Astrocyte (in vitro differentiated cells and primary cell): ENCODE measurements at regions not wholly inside any gene's neighbourhood (a gene's known extent, or its start where the extent isn't known, plus 50 kb on each side); places are given as distances from the start of the nearest gene placed in this dataset.
"Not testable (repeated sequence)": the region's sequence is repeated elsewhere in the genome, so short reads cannot be mapped to it uniquely, and the experiment has no call there.

Source experiments
- DNase-seq: peaks from one replicate; pipeline ENCODE4 v3.0.0-alpha.2; 2010; ENCODE audit warnings: low read depth
- FAIRE-seq: peaks from 2 replicates; lab custom pipeline; 2011; peaks lifted over from hg19 to GRCh38; lab: Jason Lieb, UNC
- H2AFZ ChIP-seq: 2 replicates; pipeline ENCODE4 v1.6.0; 2012; ENCODE audit warnings: low read depth, low read length, inconsistent platforms
- H3K27ac ChIP-seq: 2 replicates; pipeline ENCODE4 v1.5.1; 2011; ENCODE audit warnings: low read depth, low read length, inconsistent platforms
- H3K27me3 ChIP-seq: 2 replicates; pipeline ENCODE4 v1.6.0; 2011; ENCODE audit warnings: low read length, inconsistent platforms; ENCODE audit not compliant: insufficient read depth
- H3K36me3 ChIP-seq: 2 replicates; pipeline ENCODE4 v1.5.1; 2011; ENCODE audit warnings: low read length, inconsistent platforms; ENCODE audit not compliant: insufficient read depth
- H3K4me1 ChIP-seq: 2 replicates; pipeline ENCODE4 v1.5.1; 2011; ENCODE audit warnings: low read length, inconsistent platforms; ENCODE audit not compliant: insufficient read depth
- H3K4me2 ChIP-seq: 2 replicates; pipeline ENCODE4 v1.6.0; 2012; ENCODE audit warnings: low read length, inconsistent platforms
- H3K4me3 ChIP-seq: 2 replicates; pipeline ENCODE4 v1.5.1; 2011; ENCODE audit warnings: low read depth, mild to moderate bottlenecking, low read length, inconsistent platforms; ENCODE audit not compliant: insufficient read depth
- H3K79me2 ChIP-seq: 2 replicates; pipeline ENCODE4 v1.6.0; 2012; ENCODE audit warnings: mild to moderate bottlenecking, low read length, inconsistent platforms; ENCODE audit not compliant: insufficient read depth
- H3K9ac ChIP-seq: 2 replicates; pipeline ENCODE4 v1.6.0; 2012; ENCODE audit warnings: mild to moderate bottlenecking, low read length, inconsistent platforms
- H3K9me3 ChIP-seq: 2 replicates; pipeline ENCODE4 v1.5.1; 2012; ENCODE audit warnings: low read depth, mild to moderate bottlenecking, low read length, inconsistent platforms; ENCODE audit not compliant: insufficient read depth
- H4K20me1 ChIP-seq: 2 replicates; pipeline ENCODE4 v1.6.0; 2012; ENCODE audit warnings: low read length, inconsistent platforms; ENCODE audit not compliant: insufficient read depth
- H3K27ac Mint-ChIP-seq: one replicate; pipeline ENCODE4 v1.8.0; 2021; ENCODE audit warnings: mild to moderate bottlenecking, mixed read lengths; ENCODE audit not compliant: unreplicated experiment
- H3K27me3 Mint-ChIP-seq: one replicate; pipeline ENCODE4 v1.8.0; 2021; ENCODE audit warnings: low read depth, mixed read lengths; ENCODE audit not compliant: unreplicated experiment
- H3K36me3 Mint-ChIP-seq: one replicate; pipeline ENCODE4 v1.8.0; 2021; ENCODE audit warnings: low read depth, mixed read lengths; ENCODE audit not compliant: unreplicated experiment
- H3K4me1 Mint-ChIP-seq: one replicate; pipeline ENCODE4 v1.8.0; 2021; ENCODE audit warnings: low read depth, mixed read lengths; ENCODE audit not compliant: unreplicated experiment
- H3K4me3 Mint-ChIP-seq: one replicate; pipeline ENCODE4 v1.8.0; 2021; ENCODE audit warnings: mild to moderate bottlenecking, moderate library complexity, mixed read lengths; ENCODE audit not compliant: unreplicated experiment
- H3K9me3 Mint-ChIP-seq: one replicate; pipeline ENCODE4 v1.8.0; 2021; ENCODE audit warnings: mild to moderate bottlenecking, mixed read lengths; ENCODE audit not compliant: unreplicated experiment
- EZH2 ChIP-seq: IDR thresholded peaks from 2 replicates; pipeline ENCODE4 v1.6.1; 2012; ENCODE audit warnings: mild to moderate bottlenecking, low read length, inconsistent platforms; ENCODE audit not compliant: insufficient read depth
- TF ChIP-seq, protein P1 (sequence below): IDR thresholded peaks from 2 replicates; pipeline ENCODE4 v1.5.1; 2011; ENCODE audit warnings: low read depth, mild to moderate bottlenecking, inconsistent platforms, low read length, moderate library complexity; ENCODE audit not compliant: insufficient read depth

DNA sequence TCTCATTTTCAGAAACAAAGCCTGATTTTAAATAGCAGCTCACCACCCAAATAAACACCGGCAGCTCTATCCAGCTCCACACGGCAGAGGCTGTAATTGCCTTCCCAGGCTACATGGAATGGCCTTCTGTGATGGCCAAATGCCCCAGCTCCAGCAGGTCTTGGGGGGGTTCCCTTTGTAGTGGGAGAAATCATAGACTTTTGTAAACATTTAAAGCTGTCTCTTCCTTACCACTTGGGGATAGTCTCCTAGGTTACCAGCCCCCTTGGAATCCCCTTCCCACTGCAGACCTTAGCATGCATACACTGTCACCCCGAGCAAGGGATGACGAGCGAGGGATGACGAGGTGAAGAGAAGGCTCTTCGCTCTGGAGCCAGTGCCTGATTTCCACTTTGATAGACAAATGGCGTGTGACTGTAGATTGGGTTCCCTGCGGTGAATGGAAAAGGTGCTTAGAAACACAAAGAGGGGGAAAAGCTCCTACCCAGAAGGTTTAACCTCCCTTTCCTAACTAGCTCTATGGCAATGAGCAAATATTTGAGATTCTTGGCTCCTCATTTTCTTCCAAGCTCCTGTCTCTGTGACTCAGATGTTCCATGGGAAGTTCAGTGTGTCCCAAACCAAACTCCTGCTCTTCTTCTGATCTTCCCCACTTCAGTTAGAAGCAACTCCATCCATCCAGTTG is 108.0 kb upstream of the CADM1 start:
- H3K27ac ChIP-seq, result no peak overlapping the region
- H3K4me1 Mint-ChIP-seq, result peaks cover 55% of the 10 kb centered on the region

DNA sequence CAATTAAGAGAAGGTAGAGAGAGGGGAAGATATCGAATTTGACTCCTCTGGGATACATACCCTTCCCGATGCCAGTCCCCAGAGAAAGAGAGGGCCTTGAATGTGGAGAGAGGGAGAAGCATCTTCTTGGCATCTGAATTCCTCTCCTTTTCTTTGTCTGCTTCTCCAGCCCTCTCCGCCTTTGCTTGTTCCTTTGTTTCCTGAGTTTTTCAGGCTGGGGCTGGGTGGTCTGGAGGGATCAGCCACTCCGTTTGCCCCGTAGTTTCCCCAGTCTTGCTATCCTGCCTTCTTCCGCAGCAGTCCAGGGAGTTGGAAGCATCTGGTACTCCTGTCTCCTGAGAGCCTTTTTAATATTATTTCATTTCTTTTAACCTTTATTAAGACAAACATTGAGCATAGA is 107.1 kb upstream of the CADM1 start:
- H3K36me3 ChIP-seq, result no peaks in the 10 kb centered on the region
- H3K4me1 ChIP-seq, result peaks cover 30% of the 10 kb centered on the region
- no peaks in the 10 kb centered on the region for H3K9me3 ChIP-seq
- no peaks in the 10 kb centered on the region for H3K9me3 Mint-ChIP-seq
- H3K4me3 ChIP-seq, result no peak overlapping the region
- no peak overlapping the region for H3K9ac ChIP-seq
- peaks cover 57% of the 10 kb centered on the region for H3K4me1 Mint-ChIP-seq
- H3K36me3 Mint-ChIP-seq, result no peaks in the 10 kb centered on the region
- no peak overlapping the region for H3K27ac Mint-ChIP-seq
- H2AFZ ChIP-seq, result no peak overlapping the region
- H3K27me3 ChIP-seq, result peaks cover 7% of the 10 kb centered on the region
- no peaks in the 10 kb centered on the region for H3K79me2 ChIP-seq
- no peak overlapping the region for H3K27ac ChIP-seq
- TF ChIP-seq, protein P1, sequence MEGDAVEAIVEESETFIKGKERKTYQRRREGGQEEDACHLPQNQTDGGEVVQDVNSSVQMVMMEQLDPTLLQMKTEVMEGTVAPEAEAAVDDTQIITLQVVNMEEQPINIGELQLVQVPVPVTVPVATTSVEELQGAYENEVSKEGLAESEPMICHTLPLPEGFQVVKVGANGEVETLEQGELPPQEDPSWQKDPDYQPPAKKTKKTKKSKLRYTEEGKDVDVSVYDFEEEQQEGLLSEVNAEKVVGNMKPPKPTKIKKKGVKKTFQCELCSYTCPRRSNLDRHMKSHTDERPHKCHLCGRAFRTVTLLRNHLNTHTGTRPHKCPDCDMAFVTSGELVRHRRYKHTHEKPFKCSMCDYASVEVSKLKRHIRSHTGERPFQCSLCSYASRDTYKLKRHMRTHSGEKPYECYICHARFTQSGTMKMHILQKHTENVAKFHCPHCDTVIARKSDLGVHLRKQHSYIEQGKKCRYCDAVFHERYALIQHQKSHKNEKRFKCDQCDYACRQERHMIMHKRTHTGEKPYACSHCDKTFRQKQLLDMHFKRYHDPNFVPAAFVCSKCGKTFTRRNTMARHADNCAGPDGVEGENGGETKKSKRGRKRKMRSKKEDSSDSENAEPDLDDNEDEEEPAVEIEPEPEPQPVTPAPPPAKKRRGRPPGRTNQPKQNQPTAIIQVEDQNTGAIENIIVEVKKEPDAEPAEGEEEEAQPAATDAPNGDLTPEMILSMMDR, result no peak
- TF ChIP-seq EZH2, result no peak
- no peak overlapping the region for H3K4me2 ChIP-seq
- H3K27me3 Mint-ChIP-seq, result no peaks in the 10 kb centered on the region
- no peak overlapping the region for H3K4me3 Mint-ChIP-seq
- FAIRE-seq (no peak), DNase-seq (no peak)
- no peaks in the 10 kb centered on the region for H4K20me1 ChIP-seq

More for the DNA sequence above, 108.0 kb upstream of the CADM1 start:
- Histone ChIP-seq H4K20me1 (no peaks in the 10 kb centered on the region), H2AFZ (no peak overlapping the region), H3K27me3 (peaks cover 7% of the 10 kb centered on the region), H3K4me1 (peaks cover 31% of the 10 kb centered on the region), H3K79me2 (no peaks in the 10 kb centered on the region), H3K4me2 (peak overlapping the region; percentile 10), H3K36me3 (no peaks in the 10 kb centered on the region), H3K9me3 (no peaks in the 10 kb centered on the region), H3K9ac (no peak overlapping the region), H3K4me3 (no peak overlapping the region)
- Mint-ChIP-seq H3K9me3 (no peaks in the 10 kb centered on the region), H3K27ac (no peak overlapping the region), H3K36me3 (no peaks in the 10 kb centered on the region), H3K4me3 (no peak overlapping the region), H3K27me3 (no peaks in the 10 kb centered on the region)
- TF ChIP-seq, protein P1, result no peak
- TF ChIP-seq EZH2, result no peak
- FAIRE-seq (no peak), DNase-seq (peak; percentile 74)

DNA sequence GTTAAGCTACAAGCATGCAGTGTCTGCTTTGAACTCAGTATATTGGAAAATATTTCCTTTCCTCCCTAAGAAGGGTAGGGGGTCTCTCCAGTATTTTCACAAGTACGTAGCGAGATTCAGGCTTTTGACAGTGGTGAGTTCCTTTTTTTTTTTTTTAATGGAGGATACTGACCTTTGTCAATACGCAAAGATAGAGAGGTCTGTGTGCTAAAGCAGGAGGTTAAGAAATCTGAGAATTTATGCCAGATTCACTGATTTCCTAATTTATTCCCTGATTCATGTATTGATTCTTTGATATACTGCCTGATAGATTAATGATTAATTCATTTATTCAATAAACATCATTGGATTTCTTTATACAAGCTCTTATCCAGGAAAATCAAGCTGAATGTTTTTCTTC is 106.7 kb upstream of the CADM1 start:
- Mint-ChIP-seq H3K27ac (no peak overlapping the region), H3K27me3 (no peaks in the 10 kb centered on the region), H3K9me3 (no peaks in the 10 kb centered on the region), H3K4me1 (peaks cover 62% of the 10 kb centered on the region), H3K4me3 (no peak overlapping the region), H3K36me3 (no peaks in the 10 kb centered on the region)
- FAIRE-seq, result no peak
- no peaks in the 10 kb centered on the region for H3K79me2 ChIP-seq
- no peak overlapping the region for H3K27ac ChIP-seq
- peaks cover 30% of the 10 kb centered on the region for H3K4me1 ChIP-seq
- no peak overlapping the region for H3K9ac ChIP-seq
- no peaks in the 10 kb centered on the region for H4K20me1 ChIP-seq
- no peak overlapping the region for H2AFZ ChIP-seq
- no peak overlapping the region for H3K4me2 ChIP-seq
- peaks cover 7% of the 10 kb centered on the region for H3K27me3 ChIP-seq
- H3K4me3 ChIP-seq, result no peak overlapping the region
- no peaks in the 10 kb centered on the region for H3K9me3 ChIP-seq
- no peak for TF ChIP-seq EZH2
- TF ChIP-seq, protein P1, result no peak
- no peaks in the 10 kb centered on the region for H3K36me3 ChIP-seq
- no peak for DNase-seq

DNA sequence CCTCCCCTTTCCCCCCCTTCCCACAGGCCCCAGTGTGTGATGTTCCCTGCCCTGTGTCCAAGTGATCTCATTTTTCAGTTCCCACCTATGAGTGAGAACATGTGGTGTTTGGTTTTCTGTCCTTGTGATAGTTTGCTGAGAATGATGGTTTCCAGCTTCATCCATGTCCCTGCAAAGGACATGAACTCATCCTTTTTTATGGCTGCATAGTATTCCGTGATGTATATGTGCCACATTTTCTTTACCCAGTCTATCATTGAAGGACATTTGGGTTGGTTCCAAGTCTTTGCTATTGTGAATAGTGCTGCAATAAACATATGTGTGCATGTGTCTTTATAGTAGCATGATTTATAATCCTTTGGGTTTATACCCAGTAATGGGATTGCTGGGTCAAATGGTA is 106.0 kb upstream of the CADM1 start:
- not testable (repeated sequence) for DNase-seq, H3K4me3 ChIP-seq, H3K27ac Mint-ChIP-seq, H2AFZ ChIP-seq, H3K4me3 Mint-ChIP-seq, H3K27me3 Mint-ChIP-seq, H3K27ac ChIP-seq, H3K9me3 Mint-ChIP-seq, H3K9ac ChIP-seq, H3K79me2 ChIP-seq, H3K4me2 ChIP-seq, H4K20me1 ChIP-seq, H3K9me3 ChIP-seq, H3K36me3 Mint-ChIP-seq, H3K36me3 ChIP-seq, FAIRE-seq, H3K27me3 ChIP-seq
- H3K4me1 Mint-ChIP-seq, result peaks cover 64% of the 10 kb centered on the region
- peaks cover 30% of the 10 kb centered on the region for H3K4me1 ChIP-seq
